Prostate gland (tissue), 2 donors: ENCODE measurements at regions not wholly inside any gene's neighbourhood (a gene's known extent, or its start where the extent isn't known, plus 50 kb on each side); places are given as distances from the start of the nearest gene placed in this dataset.

Experiments used
- POLR2A ChIP-seq: fragments of 450-650 bp; IDR thresholded peaks from one replicate; pipeline ENCODE4 v1.6.1; 2016; ENCODE audit warnings: antibody characterized with exemption, mild to moderate bottlenecking
- TF ChIP-seq, protein P1 (sequence below), 4 experiments: fragments of 200-600 bp in 2 of 4; fragments of 450-650 bp in 2 of 4; sonication (generic) in 2 of 4; IDR thresholded peaks; 1 replicate in 3 of 4; 2 replicates in 1 of 4; pipeline ENCODE4 v1.5.1; 2016 to 2019; ENCODE audit warnings: antibody characterized with exemption in 4 of 4, mild to moderate bottlenecking in 2 of 4, moderate library complexity in 2 of 4

DNA sequence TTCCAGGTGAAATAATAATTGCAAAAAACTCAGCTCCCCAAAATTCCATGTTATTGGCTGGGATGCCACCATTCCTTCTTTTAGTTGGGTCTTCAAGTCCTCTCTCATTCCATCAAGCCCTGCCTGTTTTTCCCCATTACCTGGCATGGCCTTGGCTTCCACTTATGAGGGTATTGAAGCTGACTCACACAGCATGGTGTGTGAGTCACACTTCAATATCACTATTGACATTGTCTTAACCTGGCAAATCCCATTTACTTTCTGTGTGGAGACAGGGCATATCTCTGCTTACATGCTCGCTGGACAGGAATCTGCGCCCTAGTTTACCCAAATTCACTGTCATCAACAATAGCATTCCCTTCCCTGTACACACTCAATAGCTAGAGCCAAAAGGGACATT, 1806.8 kb downstream of the BRINP3 start:
- TF ChIP-seq, protein P1, sequence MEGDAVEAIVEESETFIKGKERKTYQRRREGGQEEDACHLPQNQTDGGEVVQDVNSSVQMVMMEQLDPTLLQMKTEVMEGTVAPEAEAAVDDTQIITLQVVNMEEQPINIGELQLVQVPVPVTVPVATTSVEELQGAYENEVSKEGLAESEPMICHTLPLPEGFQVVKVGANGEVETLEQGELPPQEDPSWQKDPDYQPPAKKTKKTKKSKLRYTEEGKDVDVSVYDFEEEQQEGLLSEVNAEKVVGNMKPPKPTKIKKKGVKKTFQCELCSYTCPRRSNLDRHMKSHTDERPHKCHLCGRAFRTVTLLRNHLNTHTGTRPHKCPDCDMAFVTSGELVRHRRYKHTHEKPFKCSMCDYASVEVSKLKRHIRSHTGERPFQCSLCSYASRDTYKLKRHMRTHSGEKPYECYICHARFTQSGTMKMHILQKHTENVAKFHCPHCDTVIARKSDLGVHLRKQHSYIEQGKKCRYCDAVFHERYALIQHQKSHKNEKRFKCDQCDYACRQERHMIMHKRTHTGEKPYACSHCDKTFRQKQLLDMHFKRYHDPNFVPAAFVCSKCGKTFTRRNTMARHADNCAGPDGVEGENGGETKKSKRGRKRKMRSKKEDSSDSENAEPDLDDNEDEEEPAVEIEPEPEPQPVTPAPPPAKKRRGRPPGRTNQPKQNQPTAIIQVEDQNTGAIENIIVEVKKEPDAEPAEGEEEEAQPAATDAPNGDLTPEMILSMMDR (IDR thresholded peaks at IDR 0.05) = no peak
- TF ChIP-seq POLR2A = no peak
